ENCODE measurements at regions not wholly inside any gene's neighbourhood (a gene's known extent, or its start where the extent isn't known, plus 50 kb on each side); places are given as distances from the start of the nearest gene placed in this dataset.

DNA sequence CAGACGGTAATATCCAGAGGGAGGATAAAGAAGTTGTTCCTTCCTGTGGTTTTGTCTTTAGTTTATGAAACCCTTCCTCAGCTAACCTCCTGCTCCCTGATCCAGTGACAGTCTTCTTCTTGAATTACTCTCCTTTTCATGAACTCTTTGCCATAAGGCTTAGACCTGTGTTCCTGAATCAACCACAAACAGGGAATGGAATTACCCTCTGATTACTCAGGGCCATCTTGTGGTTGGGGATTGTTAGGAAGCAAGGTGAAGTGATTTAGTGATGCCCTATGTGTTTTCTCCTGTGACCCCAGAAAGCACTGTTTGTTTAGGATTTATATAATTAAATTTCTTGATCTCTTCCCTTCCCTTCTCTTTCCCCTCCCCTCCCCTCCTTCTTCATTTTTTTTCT, 409.1 kb downstream of the TAF11L14 start:
- no peak for DNase-seq (ENCODE audit: low read depth)

DNA sequence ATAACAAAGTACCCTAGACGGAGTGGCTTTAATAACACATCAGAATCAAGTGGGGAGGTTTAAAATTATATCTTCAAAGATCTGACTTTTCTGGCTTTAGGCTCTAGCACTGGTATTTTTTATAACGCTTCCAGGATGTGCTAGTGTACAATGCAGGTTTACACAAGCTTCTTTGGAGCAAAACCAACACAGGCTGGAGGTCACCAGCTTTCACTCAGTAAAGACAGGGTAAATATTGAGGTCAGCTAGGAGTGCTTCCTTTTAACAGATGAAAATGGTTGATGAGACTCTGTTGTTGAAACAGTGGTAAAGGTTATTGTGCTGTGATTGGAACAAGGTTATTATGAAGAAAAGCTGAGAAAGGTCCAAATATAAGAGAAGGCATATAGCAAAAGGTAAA, 414.2 kb downstream of the TAF11L14 start:
- DNase-seq (ENCODE audit: low read depth) = no peak

DNA sequence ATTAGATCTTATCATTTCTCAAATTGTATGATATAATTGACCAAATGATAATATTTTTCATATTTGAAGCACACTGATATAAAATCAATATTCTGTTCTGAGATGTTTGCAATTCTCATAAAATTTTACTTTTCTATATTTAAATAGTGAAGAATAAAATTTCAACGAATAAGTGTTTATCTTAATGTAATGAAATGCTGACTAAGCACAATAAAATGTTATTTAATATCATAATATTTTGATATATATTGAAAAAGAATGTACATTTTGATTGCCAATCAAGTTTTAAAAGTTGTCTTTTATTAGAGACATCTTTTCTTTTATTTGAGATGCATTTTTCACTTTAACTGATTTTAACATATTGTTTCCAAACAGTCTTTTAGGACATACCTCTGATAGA, 416.1 kb downstream of the TAF11L14 start:
- no peak for DNase-seq (ENCODE audit: low read depth)

DNA sequence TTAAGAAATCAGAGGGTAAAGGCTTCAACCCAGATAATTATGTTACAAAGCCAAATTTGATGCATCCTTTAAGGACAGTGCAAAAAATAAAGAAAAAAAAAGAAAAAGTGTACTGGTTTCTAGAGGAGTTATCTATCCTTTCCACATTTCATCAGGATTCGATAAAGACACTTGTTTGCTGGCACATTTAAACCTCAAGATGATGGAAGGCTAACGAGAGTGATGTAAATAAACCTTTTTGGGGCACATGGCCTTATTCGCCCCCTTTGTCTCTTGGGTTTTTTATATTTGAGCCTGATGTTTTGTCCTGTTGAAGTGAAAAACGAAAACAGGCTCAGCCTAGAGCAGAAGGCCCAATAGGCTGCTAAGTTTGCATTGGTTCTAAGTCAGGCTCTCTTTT, 416.5 kb downstream of the TAF11L14 start:
- DNase-seq (ENCODE audit: low read depth) = no peak

DNA sequence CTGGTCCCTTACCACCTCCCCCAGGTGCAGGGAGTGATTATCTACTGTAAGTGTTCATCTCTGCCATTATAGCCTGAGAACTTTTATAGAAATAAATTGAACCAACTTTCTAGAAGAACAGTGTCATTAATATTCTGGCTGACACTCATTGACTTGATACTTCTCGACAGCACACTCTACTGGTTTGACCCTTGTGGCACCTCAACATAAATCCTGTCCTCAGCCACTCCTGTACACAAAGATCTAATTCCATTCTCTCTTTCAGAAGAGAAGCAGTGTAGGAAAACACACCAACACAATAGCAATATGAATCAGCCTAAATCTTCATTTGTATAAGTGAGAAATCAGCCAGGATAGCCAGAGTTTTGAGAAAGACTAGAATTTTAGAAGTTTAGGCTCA, 417.7 kb downstream of the TAF11L14 start:
- no peak for DNase-seq (ENCODE audit: low read depth)

DNA sequence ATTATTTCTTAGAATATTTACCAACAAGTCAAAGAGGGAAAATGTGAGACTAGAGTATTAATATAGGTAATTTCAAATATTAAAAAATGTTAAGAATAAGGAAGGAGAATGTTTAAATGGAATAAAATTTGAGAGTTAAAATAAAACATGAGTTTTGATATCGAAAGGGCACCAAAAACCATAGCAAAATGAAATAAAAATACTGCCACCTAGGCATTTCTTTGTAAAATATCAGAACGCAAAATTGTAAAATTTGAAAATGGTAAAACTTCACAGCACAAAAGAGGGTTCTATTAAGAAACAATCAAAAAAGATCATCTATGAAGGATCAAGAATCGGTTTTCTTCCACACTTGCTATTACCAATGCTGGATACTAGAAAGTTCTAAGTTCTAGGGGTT, 418.3 kb downstream of the TAF11L14 start:
- no peak for DNase-seq (ENCODE audit: low read depth)

DNA sequence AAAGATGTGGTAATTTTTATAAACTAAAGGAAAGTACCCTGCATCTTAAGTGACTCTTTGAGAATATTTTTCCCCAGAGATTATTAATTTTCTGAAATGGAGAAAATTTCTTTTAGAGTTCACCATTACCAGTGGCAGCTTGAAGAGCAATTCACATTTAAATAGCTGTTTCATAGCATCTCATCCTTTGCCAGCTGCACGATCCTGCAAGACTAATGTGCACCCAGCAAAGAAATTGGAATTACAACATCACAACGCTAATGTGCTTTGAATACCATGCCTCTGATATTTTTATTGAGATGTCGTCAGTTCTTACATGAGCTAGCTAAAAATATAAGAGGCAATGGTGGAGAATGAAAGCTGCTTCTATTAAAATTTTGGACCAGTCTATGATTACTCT, 423.5 kb downstream of the TAF11L14 start:
- no peak for DNase-seq (ENCODE audit: low read depth)

DNA sequence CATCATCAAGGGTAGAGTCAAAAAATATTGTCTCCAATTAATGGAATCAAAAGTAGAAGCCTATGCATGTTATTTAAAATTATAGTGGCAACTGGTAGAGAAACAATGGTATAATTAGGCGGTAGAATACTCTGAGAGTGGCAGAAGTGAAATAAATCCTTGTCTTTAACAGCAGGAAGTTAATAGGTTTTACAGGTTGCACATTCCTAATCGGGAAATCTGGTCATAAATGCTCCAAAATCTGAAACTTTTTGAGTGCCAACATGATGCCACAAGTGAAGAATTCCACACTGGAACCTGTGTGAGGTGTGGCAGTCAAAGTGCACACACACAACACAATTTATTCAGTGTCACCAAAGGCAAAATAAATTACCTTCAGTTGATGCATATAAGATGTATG, 433.4 kb downstream of the TAF11L14 start:
- no peak for DNase-seq (ENCODE audit: low read depth)

DNA sequence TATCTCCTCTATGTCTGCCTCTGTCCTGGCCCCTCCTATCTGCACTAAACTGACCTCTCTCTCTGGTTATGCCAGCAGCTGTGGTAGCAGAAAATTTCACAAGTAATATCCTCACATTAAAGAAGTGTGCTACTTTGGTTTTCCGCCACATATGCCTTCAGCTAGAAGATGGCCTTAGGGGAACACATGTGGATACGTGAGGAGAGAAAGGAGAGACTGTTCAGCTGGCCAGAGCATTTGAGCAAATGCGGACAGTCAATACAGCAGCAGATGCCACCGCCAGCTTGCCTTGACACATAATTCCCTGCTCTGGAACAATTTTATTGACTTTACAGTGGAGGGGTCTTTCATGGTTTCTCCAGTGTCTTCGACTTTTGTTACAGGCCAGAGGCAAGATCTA, 434.6 kb downstream of the TAF11L14 start:
- DNase-seq (ENCODE audit: low read depth) = no peak

DNA sequence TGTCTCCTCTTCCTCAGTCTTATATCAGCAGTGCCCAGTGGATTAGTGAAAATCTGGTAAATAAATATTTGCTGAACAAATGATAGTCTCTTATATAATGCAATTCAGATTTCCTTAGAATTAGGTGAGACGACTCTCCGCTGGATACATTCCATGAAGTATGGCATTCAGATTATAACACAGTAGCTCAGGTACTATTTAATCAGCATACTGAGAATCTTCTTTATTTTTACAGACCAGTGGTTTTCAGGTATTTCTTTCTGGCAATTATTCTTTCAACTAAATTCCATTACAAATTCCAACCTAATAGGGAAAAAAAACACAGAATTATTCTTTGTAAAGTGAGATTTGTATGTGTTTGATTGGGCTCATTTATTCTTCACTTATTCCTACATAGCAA, 435.5 kb downstream of the TAF11L14 start:
- no peak for DNase-seq (ENCODE audit: low read depth)

DNA sequence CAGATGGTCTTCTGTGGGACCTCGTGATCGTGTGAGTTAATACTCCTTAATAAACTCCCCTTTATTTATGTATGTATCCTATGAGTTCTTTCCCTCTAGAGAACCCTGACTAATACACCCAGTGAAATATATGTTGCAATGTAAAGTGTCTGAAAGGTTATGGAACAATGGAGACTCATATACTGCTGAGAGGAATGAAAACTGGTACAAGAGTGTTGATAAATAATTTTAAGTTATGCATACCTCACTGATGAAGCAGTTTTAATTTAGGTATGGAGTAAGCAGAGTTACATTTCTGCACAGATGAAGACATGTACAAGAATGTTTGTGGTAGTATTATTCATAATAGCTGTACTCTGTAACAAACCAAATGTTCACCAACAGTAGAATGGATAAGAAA, 438.3 kb downstream of the TAF11L14 start:
- DNase-seq (ENCODE audit: low read depth) = no peak

DNA sequence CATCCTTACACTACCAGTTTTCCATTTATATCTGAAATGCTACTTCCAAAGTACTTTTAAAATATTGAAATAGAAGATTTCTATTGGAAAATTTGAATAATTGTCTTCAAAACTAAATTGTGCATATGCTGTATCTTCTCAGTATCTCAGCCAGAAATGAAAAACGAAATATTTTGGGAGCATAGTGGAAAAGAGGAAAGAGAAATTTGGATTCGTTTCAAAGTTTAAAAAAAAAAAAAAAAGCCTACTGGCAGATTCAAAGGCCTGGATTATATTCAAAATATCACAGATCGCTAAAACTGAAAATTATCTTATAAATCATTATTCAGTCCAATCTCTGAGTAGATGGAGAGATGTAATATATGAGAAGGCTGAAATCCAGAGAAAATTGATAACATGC, 440.7 kb downstream of the TAF11L14 start:
- no peak for DNase-seq (ENCODE audit: low read depth)

DNA sequence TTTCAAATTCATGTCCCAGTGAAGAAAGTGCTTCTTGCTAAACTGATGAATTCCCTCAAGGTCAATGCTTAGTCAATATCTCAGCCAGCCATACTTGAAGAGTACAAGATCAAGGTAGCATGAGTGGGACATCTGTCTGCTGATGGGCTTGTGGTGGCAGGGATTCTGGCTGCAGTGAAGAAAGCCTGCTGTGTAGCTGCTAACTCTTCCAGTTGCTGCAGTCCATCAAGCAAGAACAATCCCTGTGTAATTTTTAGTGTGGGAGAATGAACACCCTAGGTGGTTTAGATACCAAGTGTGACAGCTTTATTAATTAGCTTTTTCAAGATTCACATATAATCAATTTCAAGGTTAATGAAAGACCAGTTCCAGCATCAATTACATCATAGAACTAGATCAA, 443.9 kb downstream of the TAF11L14 start:
- no peak for DNase-seq (ENCODE audit: low read depth)

DNA sequence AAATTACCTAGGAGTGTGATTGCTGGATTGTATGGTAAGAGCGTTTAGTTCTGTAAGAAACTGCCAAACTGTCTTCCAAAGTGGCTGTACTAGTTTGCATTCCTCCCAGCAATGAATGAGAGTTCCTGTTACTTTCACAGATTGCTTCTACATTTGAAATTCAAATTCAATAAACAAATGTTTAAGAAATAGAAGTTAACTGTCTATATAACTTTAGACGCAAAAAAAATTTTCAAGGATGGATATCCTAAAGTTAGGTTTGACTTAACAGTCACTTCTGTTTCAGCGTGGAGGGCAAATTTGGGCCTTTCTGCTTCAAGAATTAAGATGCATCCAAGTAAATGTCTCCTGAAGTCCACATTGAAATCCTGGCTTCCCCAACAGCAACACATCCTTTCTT, 445.6 kb downstream of the TAF11L14 start:
- no peak for DNase-seq (ENCODE audit: low read depth)

DNA sequence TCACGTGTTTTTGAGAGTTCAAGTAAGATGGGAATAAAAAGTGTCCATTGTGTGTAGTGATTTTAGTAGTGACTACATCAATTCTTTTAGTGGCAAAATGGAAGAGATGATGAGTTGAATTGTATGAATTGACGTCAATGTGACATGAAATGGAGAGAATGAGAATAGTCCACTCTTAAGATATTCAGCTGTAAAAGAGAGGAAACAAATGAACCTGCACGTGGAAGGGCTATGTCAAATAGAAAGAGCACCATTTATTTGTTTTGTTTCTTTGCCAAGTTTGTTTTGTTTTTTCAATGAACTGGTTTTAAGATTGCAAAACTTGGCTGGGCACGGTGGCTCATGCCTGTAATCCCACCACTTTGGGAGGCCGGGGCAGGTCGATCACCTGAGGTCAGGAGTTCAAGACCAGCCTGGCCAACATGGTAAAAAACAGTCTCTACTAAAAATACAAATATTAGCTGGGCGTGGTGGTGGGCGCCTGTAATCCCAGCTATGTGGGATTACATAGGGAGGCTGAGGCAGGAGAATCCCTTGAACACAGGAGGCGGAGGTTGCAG, 453.8 kb downstream of the TAF11L14 start:
- DNase-seq (ENCODE audit: low read depth) = no peak

DNA sequence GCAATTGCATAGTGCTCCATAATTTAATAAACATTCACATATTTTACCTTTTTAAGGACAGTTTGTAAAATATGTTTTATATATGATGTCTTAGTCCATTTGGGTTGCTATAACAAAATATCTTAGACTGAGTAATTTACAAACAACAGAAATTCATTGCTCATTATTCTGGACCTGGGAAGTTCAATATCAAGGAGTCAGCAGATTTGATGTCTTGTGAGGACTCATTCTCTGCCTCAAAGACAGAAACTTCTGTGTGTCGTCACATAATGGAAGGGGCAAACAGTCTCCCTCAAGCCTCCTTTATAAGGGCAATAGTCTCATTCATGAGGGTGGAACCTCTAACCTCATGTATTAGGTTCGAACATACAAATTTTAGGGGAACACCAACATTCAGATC, 455.9 kb downstream of the TAF11L14 start:
- no peak for DNase-seq (ENCODE audit: low read depth)

DNA sequence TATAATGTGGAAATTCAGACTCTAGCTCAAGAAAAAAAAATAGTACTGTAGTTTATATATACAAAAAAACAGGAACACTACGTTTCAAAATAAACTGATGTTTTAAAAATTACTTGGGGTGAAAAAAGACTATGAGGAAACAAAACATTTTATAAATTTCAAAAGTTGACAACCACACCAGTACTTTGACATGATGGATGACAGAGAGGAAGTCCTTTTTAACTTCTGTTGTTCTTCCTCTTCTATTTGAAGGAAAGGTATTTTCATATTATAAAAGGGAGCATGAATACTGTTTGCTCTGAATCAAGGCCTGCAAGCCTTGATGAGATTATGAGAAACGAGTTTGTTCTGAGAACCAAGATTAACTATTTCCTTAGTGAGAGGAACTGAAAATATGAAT, 456.9 kb downstream of the TAF11L14 start:
- no peak for DNase-seq (ENCODE audit: low read depth)

DNA sequence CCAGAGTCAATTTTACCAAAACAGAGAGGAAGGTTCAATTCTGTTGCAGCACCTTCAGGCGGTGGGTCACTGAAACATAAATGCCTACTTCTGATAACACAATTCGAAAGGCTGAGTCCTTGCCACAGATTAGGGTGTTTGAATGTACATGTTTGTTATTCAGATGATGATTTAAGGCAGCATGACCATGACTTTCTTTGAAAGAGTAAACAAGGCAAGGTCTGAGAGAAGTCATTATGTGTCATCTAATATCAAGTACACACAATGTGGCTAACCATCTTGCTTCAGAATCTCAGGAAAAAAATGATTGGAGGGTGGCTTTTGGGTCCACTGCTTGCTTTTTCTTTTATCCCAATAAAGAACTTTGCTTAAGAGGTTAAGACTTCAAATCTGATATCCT, 457.5 kb downstream of the TAF11L14 start:
- DNase-seq (ENCODE audit: low read depth) = no peak

DNA sequence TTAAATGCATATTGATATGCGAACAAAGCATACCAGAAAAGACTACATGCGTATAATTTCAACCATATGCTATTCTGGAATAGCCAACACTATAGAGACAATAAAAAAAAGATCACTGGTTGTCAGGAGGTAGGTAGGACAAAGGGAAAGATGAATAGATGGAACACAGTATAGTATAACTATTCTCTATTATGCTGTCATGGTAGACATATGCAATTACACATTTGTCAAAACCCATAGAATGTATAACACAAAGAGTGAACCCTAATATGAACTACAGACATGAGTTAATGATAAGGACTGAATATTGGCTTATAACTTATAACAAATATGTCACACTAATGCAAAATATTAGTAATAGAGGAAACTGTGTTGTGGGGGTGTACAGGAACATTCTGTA, 460.8 kb downstream of the TAF11L14 start:
- DNase-seq (ENCODE audit: low read depth) = no peak

DNA sequence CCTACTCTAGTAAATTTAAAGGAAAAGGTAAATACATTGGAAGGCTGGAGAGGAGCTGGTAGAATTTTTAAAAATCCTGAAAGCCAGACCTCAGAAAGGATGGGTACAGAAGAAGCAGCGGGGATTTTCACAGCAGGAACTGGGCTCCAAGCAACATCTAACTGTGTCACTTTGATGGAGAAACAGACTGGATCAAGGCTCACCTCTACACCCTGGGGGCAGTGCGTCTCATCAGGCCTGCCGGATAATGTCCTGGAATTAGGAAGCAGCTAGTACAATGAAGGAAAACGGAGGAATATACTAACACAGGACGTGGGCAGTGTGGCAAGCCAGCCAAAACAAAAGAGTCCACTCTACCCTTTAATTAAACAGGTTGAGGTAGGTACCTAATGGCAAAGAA, 463.6 kb downstream of the TAF11L14 start:
- no peak for DNase-seq (ENCODE audit: low read depth)

DNA sequence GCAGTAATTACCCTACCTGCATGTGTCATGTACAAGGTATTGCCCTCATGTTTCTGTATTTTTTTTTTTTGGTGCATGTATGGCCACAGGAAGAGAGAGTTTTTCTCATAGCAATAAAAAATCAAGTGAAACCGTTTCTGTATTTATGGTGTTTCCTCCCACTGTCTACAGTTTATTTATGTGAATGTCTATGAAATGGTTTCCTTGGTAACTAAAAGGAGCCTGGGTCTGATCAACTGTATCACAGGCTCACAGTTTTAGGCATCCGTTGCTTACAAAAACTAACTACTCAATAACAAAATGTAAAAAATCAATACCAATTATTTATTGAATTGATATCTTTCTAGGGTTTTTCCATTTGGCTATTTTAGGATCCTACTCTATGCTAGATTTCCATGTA, 464.4 kb downstream of the TAF11L14 start:
- DNase-seq (ENCODE audit: low read depth) = no peak

DNA sequence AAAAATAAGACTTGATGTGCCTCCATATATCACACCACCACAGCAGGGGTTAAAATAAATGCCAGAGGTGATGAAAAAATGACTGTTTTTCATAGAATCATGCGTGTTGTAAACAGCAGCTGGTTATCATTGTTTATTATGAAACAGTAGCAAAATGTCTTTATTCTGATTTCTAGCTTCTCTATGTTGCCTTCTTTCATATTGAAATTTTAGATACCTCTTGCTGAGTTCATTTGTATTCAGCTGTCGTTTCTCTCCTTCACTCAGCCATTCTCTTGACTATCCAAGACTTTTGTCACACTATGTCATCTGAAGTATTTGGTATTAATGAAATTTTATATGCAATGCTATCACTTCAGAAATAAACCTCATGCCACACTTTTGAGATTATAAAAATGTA, 465.0 kb downstream of the TAF11L14 start:
- no peak for DNase-seq (ENCODE audit: low read depth)

DNA sequence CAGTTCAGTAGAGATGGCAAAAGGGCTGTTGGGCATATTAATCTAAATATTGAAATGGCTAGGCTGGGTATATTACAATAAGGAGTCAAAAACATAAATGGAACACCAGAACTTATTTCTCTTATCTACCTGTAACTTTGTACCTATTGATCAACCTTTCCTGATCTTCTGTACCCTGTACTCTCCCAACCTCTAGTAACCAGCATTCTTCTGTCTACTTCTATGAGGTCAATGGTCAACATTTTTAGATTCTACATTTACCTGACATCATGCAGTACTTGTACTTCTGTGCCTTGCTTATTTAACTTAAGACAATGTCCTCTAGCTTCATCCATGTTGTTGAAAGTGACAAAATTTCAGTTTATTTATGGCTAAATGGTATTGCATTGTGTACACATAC, 467.3 kb downstream of the TAF11L14 start:
- DNase-seq (ENCODE audit: low read depth) = no peak

DNA sequence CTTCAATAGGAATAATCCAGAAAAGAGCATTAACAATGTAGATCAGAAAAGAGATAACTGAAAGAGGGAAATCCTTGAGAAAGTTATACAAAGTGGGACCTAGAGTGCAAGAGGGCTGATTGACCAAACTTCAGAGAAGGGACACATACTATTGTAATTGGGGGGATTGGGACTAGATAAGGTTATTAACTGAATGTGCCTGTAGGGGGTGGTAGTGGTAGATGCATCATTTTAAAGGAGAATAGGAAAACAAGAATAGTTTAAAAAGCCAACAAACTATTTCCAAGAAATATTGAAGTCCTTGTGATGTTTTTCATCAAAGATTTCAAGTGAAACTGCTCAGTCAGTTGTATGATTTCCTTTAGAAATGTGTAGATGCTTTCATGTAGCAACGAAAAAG, 468.5 kb downstream of the TAF11L14 start:
- DNase-seq (ENCODE audit: low read depth) = no peak

DNA sequence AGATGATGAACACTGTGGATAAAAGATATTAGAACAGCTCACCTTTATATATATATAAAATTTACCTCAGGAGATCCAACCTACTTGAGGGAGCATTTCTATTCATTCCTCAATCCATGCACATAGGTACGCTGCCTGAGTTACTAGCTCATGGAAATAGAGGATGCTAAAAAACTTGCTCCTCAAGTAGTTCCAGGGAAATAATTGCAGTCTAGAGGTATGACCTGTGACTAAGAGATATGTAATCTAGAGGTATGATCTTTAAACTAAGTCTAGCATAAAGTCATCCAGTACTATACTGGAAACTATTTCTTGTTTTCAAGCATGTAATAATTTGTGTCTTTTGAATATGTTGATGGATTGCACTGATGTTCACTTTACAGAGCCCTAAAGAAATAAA, 471.2 kb downstream of the TAF11L14 start:
- no peak for DNase-seq (ENCODE audit: low read depth)

Measured in GM04503 (cell line).